NCI-H1436 (cell line): ENCODE measurements at regions not wholly inside any gene's neighbourhood (a gene's known extent, or its start where the extent isn't known, plus 50 kb on each side); places are given as distances from the start of the nearest gene placed in this dataset.

ENCODE experiments used
- DNase-seq: peaks from one replicate; lab custom pipeline; 2025; lab: John Stamatoyannopoulos, UW

DNA sequence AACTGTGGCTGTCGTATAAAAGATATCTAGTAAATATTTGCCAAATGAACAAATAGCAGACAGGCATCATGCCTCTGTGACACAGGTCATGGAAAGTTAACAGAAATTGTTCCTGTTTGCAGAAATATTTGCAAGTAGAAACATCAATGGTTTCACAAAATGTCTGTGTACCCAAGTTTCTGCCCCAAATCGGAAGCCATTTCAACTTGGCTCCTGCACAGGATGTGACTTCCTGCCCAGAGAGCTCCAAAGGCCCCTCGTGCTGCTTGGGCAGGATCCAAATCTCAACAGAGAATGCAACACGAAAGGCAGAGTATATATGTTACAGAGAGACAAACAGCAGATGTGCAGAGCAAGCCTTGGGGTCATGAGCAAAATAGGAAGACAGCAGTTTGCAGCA lies 95.5 kb upstream of the SERP2 start:
- no peak for DNase-seq

- DNase-seq: no peak
Observed at GRCh38 chr13:44280456-44280855, 93.2 kb upstream of the SERP2 start.

GRCh38 chr13:44281252-44282000 lies 92.2 kb upstream of the SERP2 start:
- no peak for DNase-seq

DNA sequence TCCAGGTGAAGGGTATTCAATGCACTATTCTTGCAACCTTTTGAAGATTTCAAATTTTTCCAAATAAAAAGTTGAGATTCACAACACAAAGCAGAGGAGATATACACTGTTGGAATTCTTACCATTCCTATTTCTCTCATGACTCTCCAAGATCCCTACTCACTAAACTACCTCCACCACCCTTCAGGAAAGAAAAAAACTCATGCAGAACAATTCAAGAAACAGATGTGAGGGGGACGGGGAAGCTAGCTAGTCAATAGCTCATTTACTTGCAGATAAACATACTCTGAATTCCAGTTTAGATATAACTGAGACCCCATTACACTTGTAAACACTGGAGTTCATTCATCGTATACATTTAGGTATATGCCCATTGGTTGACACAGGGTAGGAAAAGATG lies 90.0 kb upstream of the SERP2 start:
- no peak for DNase-seq

DNA sequence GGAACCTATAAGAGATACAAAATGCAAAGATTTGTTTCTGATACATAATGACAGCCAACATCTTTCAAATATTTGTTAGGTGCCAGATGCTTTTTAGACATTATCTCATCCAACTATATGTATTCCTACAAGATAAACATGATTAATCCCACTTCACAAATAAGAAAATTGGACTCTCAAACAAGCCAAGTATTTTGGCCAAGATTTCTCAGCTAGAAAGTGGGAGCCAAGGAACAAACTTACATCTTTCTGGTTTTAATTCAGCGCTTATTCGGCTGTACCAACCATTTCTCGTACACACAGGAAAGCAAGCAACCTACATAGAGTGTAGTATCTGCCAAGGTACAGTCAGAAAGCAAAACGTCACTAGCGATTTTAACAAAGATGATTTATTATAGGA lies 85.7 kb upstream of the SERP2 start:
- DNase-seq: no peak

DNA sequence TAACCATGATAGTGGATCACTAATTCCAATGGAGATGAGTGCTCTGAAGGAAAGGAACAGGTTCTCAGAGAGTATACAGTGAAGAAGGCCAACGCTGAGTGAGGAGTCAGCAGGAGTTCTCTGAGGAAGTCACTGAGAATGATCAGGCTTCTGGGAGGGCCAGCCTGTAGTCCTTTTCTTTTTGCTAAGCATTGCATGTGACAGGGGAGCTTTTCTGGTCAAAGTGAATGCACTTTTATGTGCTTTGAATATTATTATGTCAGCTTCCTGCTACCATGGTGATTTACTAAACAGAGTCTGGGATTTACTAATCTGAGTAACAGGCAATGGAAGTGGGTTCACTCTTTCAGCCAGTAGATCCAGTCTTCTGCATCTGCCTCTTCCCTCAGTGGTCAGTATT lies 81.1 kb upstream of the SERP2 start:
- no peak for DNase-seq

- DNase-seq: no peak
Observed at GRCh38 chr13:44293374-44293773, 80.2 kb upstream of the SERP2 start.

- no peak for DNase-seq
Observed at GRCh38 chr13:44293908-44294735, 79.5 kb upstream of the SERP2 start.

GRCh38 chr13:44294876-44295275 lies 78.7 kb upstream of the SERP2 start:
- no peak for DNase-seq

- no peak for DNase-seq
Observed at GRCh38 chr13:44296856-44297255, 76.8 kb upstream of the SERP2 start.

GRCh38 chr13:44298314-44298713 lies 75.3 kb upstream of the SERP2 start:
- DNase-seq: no peak

- DNase-seq: no peak
Observed at GRCh38 chr13:44299152-44299943, 74.3 kb upstream of the SERP2 start.

DNA sequence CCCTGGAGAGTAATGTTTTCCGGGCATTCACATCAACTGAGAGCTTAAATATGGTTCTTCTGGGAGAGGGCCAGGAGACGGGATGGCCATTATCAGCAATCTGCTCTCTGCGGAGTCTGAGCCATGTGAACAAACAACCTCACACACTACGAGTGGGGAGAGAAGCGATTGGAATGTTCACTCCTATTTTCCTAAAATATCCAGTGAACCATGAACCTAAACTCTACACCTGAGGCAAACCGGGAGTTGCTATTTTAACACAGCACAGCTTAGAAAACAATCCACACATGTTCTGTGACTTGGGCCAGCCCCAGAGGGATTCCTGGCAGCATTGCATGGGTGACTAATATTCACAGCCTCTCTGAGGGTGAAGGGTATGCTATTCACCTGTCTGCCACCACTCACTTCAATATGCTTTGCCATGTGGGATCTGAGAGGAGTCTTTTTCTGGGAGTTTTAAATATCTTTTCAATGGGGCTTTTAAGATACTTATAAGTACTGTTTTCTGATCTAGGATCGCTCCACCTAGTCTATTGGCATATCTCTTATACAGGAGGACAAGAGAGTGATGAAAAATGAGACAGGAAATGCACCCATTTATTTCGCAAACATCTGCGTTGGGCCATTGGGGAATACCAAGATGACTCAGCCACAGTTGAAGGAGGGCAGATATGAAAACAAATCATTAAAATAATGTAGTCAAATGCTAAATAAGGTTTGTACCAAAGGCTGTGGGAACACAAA lies 72.6 kb upstream of the SERP2 start:
- DNase-seq: peak; percentile 34

- DNase-seq: no peak
Observed at GRCh38 chr13:44301639-44302015, 72.0 kb upstream of the SERP2 start.

DNA sequence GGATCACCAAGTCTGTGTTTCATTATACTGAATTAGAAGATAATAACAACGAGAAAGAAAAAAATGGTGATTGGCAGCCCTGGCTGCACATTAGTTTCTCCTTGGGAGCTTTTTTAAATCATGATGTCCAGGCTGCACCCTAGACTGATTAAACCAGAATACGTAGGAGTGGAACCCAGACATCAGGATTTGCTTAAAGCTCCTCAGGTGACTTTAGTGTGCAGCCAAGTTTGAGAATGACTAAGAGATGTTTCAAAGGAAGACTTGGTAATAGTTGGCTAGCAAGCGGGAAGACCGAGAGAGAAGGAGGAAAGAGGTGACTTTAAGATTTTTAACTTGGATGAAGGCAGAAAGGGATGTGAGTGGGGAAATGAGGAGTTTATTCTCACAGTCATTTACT lies 71.4 kb upstream of the SERP2 start:
- DNase-seq: no peak

GRCh38 chr13:44302940-44303575 lies 70.6 kb upstream of the SERP2 start:
- no peak for DNase-seq

DNA sequence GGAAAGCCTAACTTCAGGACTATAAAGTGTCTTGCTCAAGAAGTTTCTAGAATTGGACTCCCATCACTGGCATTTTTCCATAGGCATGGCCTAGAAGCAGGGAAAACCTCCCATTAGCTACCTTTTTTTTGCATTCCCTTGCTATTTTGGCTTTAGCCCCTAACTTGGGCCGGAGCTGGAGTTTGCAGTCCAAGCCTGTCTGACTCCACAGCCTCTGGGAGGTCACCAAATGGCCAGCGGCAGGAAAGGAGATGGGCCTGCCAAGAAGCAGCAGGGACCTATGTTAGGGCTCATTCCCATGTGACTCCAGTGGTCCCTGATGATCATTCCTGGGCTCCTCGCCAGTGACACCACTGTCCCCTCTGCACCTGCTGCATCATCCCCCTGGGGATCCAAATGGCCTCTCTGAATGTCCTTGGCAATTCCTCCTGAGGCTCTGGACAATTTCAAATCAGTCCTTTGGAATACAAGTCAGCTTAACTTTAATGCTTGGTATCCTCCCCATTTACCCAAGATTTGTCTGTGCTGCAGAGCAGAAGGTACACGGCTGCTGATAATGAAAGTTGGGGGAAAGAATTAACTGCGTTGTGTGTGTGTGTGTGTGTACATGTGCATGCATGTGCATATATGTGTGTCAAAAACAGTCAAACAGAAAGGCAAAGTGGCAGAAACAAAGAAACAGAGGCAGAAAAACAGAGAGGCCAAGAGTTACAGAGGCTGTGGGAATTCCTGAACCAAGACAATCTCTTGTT lies 69.8 kb upstream of the SERP2 start:
- DNase-seq: no peak

DNA sequence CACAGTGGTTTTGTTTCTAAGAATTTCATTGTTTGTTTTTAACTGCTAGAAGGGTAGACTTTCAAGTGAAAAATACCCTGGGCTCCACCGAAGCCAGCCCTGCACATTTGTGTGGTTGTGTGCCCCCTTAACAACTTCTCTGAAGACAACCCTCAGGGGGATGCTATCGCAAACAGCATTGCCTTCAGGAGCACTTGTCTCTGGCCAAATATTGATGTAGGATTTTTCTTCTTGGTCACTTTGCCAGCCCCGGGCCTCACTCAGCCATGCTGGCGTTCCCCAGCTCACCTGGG lies 69.2 kb upstream of the SERP2 start:
- DNase-seq: no peak

DNA sequence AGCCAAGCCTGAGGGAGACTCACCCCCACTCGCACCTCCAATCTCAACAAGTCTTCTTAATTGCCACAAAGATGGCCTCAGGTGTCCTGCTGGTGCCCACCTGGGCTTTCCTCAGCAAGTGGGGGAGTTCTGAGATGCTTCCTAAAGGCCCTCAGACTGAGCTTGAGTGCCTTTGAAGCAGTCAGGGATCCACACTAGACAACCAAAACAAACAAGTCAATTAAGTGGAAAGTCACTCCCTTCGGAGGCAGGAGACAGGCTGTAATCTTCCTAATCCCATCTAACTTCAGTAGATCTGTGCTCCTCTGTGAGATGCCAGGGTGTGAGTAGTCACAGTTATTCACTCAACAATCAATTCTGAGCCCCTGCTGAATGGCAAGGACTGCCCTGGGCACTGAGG lies 68.3 kb upstream of the SERP2 start:
- DNase-seq: no peak

GRCh38 chr13:44305917-44306370 lies 67.7 kb upstream of the SERP2 start:
- DNase-seq: no peak
